ENCODE measurements at regions not wholly inside any gene's neighbourhood (a gene's known extent, or its start where the extent isn't known, plus 50 kb on each side); places are given as distances from the start of the nearest gene placed in this dataset.

DNA sequence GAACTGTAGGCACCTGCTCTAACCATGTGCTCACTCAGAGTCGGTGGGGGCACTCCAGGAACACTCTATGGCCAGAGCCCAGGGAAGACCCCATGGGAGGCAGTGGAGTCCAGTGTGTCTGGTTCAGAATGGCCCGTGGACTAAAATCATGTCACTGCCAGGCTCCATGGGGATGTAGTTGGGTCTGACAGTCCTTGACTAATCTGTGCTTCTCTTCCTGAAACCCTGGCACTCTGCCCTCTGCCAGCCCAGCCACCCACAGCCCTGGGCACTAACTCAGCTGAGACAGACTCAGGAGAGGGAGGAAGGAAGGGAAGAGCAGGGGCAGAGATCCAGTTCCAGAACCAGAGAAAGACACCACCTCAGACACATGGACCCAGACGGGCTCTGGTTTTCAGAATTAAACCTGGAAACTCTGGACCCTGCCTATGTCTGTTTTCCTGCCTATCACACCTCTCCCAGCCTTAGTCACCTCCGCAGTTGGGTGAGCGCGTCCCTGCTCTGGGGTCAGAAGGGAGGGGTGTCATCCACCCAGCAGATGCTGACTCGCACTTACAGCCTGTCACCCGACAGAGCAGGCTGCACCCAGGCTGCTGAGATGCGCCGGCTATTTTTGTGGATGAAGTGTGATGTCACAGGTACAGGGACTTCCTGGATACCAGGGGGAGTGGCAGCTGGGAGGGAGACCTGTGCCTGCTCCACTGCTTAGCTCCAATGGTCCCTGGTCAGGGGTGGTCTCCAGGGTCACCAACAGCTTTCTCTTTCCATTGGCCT, 56.8 kb upstream of the INSYN1 start:
- no peak for ATAC-seq

DNA sequence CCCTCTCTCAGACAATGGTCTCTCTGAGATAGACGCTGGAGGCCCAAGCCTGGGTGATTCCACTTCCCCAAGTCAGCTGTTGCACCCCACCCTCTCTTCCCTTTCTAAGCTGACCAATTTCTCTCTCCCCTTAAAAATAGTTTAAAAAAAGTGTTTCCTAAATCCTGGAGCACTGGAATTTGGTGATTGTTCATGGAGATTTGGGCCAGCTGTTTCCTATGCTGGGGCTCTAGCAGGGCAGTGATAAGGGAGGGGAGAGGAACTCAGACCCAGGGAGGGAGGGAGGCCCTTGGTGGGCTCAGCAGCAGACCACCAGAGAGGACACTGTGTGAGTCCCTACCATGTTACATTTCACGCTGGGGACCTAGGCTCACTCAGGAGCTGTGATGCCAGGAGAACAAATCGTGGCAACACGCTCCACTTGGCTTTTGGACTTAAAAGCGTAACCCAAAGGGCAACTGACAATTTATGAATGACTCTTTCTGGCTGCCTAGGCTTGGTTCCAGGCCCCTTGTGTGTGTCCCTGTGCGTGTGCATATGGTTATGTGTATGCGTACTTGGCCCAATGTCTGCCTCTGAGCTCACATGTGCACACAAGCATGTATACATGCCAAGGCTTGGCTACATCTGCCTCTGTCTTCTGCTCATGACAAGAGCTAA, 59.8 kb upstream of the INSYN1 start:
- no peaks in the 10 kb centered on the region for H3K36me3 Mint-ChIP-seq
- no peak for TF ChIP-seq SOX15 (CRISPR knock-in tag; IDR thresholded peaks at IDR 0.05)
- no peak for TF ChIP-seq NR3C1 (CRISPR knock-in tag; conservative IDR thresholded peaks at IDR 0.05; ENCODE audit: low read depth)
- no peak for TF ChIP-seq TEAD1 (CRISPR knock-in tag; IDR thresholded peaks at IDR 0.05)
- TF ChIP-seq, protein P1, sequence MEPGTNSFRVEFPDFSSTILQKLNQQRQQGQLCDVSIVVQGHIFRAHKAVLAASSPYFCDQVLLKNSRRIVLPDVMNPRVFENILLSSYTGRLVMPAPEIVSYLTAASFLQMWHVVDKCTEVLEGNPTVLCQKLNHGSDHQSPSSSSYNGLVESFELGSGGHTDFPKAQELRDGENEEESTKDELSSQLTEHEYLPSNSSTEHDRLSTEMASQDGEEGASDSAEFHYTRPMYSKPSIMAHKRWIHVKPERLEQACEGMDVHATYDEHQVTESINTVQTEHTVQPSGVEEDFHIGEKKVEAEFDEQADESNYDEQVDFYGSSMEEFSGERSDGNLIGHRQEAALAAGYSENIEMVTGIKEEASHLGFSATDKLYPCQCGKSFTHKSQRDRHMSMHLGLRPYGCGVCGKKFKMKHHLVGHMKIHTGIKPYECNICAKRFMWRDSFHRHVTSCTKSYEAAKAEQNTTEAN (CRISPR knock-in tag; IDR thresholded peaks at IDR 0.05): no peak
- no peak for TF ChIP-seq ZNF423 (CRISPR knock-in tag; IDR thresholded peaks at IDR 0.05)
- TF ChIP-seq NFYB (CRISPR knock-in tag; conservative IDR thresholded peaks at IDR 0.05; ENCODE audit: low read depth): no peak
- TF ChIP-seq, protein P2, sequence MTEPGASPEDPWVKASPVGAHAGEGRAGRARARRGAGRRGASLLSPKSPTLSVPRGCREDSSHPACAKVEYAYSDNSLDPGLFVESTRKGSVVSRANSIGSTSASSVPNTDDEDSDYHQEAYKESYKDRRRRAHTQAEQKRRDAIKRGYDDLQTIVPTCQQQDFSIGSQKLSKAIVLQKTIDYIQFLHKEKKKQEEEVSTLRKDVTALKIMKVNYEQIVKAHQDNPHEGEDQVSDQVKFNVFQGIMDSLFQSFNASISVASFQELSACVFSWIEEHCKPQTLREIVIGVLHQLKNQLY (CRISPR knock-in tag; IDR thresholded peaks at IDR 0.05): no peak
- TF ChIP-seq, protein P3, sequence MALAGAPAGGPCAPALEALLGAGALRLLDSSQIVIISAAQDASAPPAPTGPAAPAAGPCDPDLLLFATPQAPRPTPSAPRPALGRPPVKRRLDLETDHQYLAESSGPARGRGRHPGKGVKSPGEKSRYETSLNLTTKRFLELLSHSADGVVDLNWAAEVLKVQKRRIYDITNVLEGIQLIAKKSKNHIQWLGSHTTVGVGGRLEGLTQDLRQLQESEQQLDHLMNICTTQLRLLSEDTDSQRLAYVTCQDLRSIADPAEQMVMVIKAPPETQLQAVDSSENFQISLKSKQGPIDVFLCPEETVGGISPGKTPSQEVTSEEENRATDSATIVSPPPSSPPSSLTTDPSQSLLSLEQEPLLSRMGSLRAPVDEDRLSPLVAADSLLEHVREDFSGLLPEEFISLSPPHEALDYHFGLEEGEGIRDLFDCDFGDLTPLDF (CRISPR knock-in tag; IDR thresholded peaks at IDR 0.05): no peak
- TF ChIP-seq, protein P4, sequence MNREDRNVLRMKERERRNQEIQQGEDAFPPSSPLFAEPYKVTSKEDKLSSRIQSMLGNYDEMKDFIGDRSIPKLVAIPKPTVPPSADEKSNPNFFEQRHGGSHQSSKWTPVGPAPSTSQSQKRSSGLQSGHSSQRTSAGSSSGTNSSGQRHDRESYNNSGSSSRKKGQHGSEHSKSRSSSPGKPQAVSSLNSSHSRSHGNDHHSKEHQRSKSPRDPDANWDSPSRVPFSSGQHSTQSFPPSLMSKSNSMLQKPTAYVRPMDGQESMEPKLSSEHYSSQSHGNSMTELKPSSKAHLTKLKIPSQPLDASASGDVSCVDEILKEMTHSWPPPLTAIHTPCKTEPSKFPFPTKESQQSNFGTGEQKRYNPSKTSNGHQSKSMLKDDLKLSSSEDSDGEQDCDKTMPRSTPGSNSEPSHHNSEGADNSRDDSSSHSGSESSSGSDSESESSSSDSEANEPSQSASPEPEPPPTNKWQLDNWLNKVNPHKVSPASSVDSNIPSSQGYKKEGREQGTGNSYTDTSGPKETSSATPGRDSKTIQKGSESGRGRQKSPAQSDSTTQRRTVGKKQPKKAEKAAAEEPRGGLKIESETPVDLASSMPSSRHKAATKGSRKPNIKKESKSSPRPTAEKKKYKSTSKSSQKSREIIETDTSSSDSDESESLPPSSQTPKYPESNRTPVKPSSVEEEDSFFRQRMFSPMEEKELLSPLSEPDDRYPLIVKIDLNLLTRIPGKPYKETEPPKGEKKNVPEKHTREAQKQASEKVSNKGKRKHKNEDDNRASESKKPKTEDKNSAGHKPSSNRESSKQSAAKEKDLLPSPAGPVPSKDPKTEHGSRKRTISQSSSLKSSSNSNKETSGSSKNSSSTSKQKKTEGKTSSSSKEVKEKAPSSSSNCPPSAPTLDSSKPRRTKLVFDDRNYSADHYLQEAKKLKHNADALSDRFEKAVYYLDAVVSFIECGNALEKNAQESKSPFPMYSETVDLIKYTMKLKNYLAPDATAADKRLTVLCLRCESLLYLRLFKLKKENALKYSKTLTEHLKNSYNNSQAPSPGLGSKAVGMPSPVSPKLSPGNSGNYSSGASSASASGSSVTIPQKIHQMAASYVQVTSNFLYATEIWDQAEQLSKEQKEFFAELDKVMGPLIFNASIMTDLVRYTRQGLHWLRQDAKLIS (CRISPR knock-in tag; IDR thresholded peaks at IDR 0.05; ENCODE audit: borderline replicate concordance): no peak
- TF ChIP-seq EMX1 (CRISPR knock-in tag; IDR thresholded peaks at IDR 0.05): no peak
- no peaks in the 10 kb centered on the region for H3K27me3 Mint-ChIP-seq (ENCODE audit: low read depth)
- ChIA-PET CTCF (interaction anchor here (1.4 kb wide), 1 partner anchor 61 kb away, joined by 3 read pairs; no protein-coding TSS in a partner anchor), POLR2A (no interaction called here)
- no peak for ATAC-seq
- H3K4me3 Mint-ChIP-seq: no peak overlapping the region
- no peaks in the 10 kb centered on the region for H3K9me3 Mint-ChIP-seq
- H3K27ac Mint-ChIP-seq: no peak overlapping the region
- H3K4me1 Mint-ChIP-seq: no peaks in the 10 kb centered on the region
- DNase-seq (ENCODE audit: low spot score): no peak

More for the DNA sequence above, 56.8 kb upstream of the INSYN1 start:
- Mint-ChIP-seq H3K27ac (no peak overlapping the region), H3K27me3 (ENCODE audit: low read depth) (no peaks in the 10 kb centered on the region), H3K4me3 (no peak overlapping the region), H3K9me3 (no peaks in the 10 kb centered on the region), H3K4me1 (peaks cover 8% of the 10 kb centered on the region), H3K36me3 (no peaks in the 10 kb centered on the region)
- TF ChIP-seq ZNF317 (CRISPR knock-in tag; IDR thresholded peaks at IDR 0.05; ENCODE audit: borderline replicate concordance, low read depth) (no peak), NR2C2 (CRISPR knock-in tag; IDR thresholded peaks at IDR 0.05) (no peak), GABPB1 (CRISPR knock-in tag; IDR thresholded peaks at IDR 0.05) (no peak)
- TF ChIP-seq, protein P5, sequence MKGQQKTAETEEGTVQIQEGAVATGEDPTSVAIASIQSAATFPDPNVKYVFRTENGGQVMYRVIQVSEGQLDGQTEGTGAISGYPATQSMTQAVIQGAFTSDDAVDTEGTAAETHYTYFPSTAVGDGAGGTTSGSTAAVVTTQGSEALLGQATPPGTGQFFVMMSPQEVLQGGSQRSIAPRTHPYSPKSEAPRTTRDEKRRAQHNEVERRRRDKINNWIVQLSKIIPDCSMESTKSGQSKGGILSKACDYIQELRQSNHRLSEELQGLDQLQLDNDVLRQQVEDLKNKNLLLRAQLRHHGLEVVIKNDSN (CRISPR knock-in tag; IDR thresholded peaks at IDR 0.05): no peak
- TF ChIP-seq, protein P6, sequence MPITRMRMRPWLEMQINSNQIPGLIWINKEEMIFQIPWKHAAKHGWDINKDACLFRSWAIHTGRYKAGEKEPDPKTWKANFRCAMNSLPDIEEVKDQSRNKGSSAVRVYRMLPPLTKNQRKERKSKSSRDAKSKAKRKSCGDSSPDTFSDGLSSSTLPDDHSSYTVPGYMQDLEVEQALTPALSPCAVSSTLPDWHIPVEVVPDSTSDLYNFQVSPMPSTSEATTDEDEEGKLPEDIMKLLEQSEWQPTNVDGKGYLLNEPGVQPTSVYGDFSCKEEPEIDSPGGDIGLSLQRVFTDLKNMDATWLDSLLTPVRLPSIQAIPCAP (CRISPR knock-in tag; IDR thresholded peaks at IDR 0.05): no peak
- ChIA-PET POLR2A (no interaction called here), CTCF (no interaction called here)
- no peak for DNase-seq (ENCODE audit: low spot score)

Measured in WTC11 (cell line).